HEK293 (cell line): ENCODE measurements at regions not wholly inside any gene's neighbourhood (a gene's known extent, or its start where the extent isn't known, plus 50 kb on each side); places are given as distances from the start of the nearest gene placed in this dataset.

Source experiments
- CTCF ChIA-PET: fragments of 350-600 bp; formaldehyde crosslinking; extraction: SDS; loops from one replicate; lab custom pipeline; 2021; ENCODE audit warnings: antibody characterized with exemption; lab: Yijun Ruan, JAX
- POLR2A ChIA-PET: fragments of 300-600 bp; formaldehyde crosslinking; extraction: SDS; loops from one replicate; lab custom pipeline; 2020; ENCODE audit warnings: antibody characterized with exemption, inconsistent platforms; lab: Yijun Ruan, JAX
- H3K27ac ChIP-seq: fragments of 200-500 bp; sonication (Bioruptor generic); 2 replicates; pipeline ENCODE4 v1.5.1; 2014; ENCODE audit warnings: low read depth, low read length, control low read depth, inconsistent platforms; ENCODE audit errors: extremely low read depth
- H3K36me3 ChIP-seq, 2 experiments: fragments of 200-500 bp in 1 of 2; sonication (Bioruptor generic) in 1 of 2; 1 replicate in 1 of 2; 2 replicates in 1 of 2; pipeline ENCODE4 v1.5.1; 2014 to 2017; ENCODE audit warnings: inconsistent platforms in 2 of 2, low read length in 2 of 2; ENCODE audit not compliant: control insufficient read depth in 2 of 2, insufficient read depth in 1 of 2
- H3K4me1 ChIP-seq: fragments of 200-500 bp; sonication (Bioruptor generic); 2 replicates; pipeline ENCODE4 v1.5.1; 2014; ENCODE audit warnings: mild to moderate bottlenecking, low read length, inconsistent platforms; ENCODE audit not compliant: control insufficient read depth, insufficient read depth
- H3K4me3 ChIP-seq: 2 replicates; pipeline ENCODE4 v1.5.1; 2011; ENCODE audit warnings: low read depth, mild to moderate bottlenecking, control low read depth, low read length, moderate library complexity
- H3K9me3 ChIP-seq: fragments of 200-500 bp; sonication (Bioruptor generic); 2 replicates; pipeline ENCODE4 v1.5.1; 2014; ENCODE audit warnings: low read depth, low read length, inconsistent platforms; ENCODE audit not compliant: control insufficient read depth, insufficient read depth
- HOXD13 ChIP-seq: sonication (generic); formaldehyde crosslinking; IDR thresholded peaks from 2 replicates; pipeline ENCODE4 v1.8.0; 2022; ENCODE audit warnings: missing genetic modification reagents, borderline replicate concordance
- KLF1 ChIP-seq: fragments of 450-650 bp; formaldehyde crosslinking; IDR thresholded peaks from 2 replicates; pipeline ENCODE4 v1.5.1; 2016; ENCODE audit warnings: missing biosample characterization, missing genetic modification characterization
- KLF9 ChIP-seq: fragments of 450-650 bp; formaldehyde crosslinking; IDR thresholded peaks from 2 replicates; pipeline ENCODE4 v1.5.1; 2016; ENCODE audit warnings: missing biosample characterization, missing genetic modification characterization, low read depth
- PRDM4 ChIP-seq: fragments of 450-650 bp; formaldehyde crosslinking; IDR thresholded peaks from 2 replicates; pipeline ENCODE4 v1.5.1; 2017; ENCODE audit warnings: missing biosample characterization, missing genetic modification characterization
- SETDB1 ChIP-seq: IDR thresholded peaks from one replicate; pipeline ENCODE4 v1.6.1; 2017; ENCODE audit warnings: mild to moderate bottlenecking, low read length, moderate library complexity, mixed read lengths; ENCODE audit not compliant: insufficient read length
- TCF7L2 ChIP-seq: IDR thresholded peaks from 2 replicates; pipeline ENCODE4 v1.6.1; 2011; ENCODE audit warnings: low read depth, mild to moderate bottlenecking, inconsistent platforms, low read length, moderate library complexity, borderline replicate concordance
- ZBTB1 ChIP-seq: fragments of 450-650 bp; formaldehyde crosslinking; IDR thresholded peaks from 2 replicates; pipeline ENCODE4 v1.5.1; 2016; ENCODE audit warnings: missing biosample characterization, missing genetic modification characterization
- ZBTB48 ChIP-seq: fragments of 450-650 bp; formaldehyde crosslinking; IDR thresholded peaks from 2 replicates; pipeline ENCODE4 v1.5.1; 2016; ENCODE audit warnings: missing biosample characterization, missing genetic modification characterization
- ZFP69B ChIP-seq: fragments of 450-650 bp; formaldehyde crosslinking; IDR thresholded peaks from 2 replicates; pipeline ENCODE4 v1.5.1; 2016; ENCODE audit warnings: missing biosample characterization, missing genetic modification characterization
- ZIC2 ChIP-seq: fragments of 450-650 bp; formaldehyde crosslinking; IDR thresholded peaks from 2 replicates; pipeline ENCODE4 v1.5.1; 2016; ENCODE audit warnings: missing biosample characterization, missing genetic modification characterization
- ZNF19 ChIP-seq: fragments of 450-650 bp; formaldehyde crosslinking; IDR thresholded peaks from 2 replicates; pipeline ENCODE4; 2016; ENCODE audit warnings: missing biosample characterization, missing genetic modification characterization, low read depth
- ZNF2 ChIP-seq: fragments of 450-650 bp; formaldehyde crosslinking; IDR thresholded peaks from 2 replicates; pipeline ENCODE4 v1.5.1; 2016; ENCODE audit warnings: missing biosample characterization, missing genetic modification characterization
- ZNF214 ChIP-seq: fragments of 450-650 bp; formaldehyde crosslinking; IDR thresholded peaks from 2 replicates; pipeline ENCODE4 v1.5.1; 2017; ENCODE audit warnings: missing biosample characterization, mild to moderate bottlenecking, missing genetic modification characterization, borderline replicate concordance
- ZNF280C ChIP-seq: fragments of 450-650 bp; formaldehyde crosslinking; IDR thresholded peaks from 2 replicates; pipeline ENCODE4 v1.5.1; 2016; ENCODE audit warnings: missing biosample characterization, missing genetic modification characterization
- ZNF280D ChIP-seq: fragments of 450-650 bp; formaldehyde crosslinking; IDR thresholded peaks from 2 replicates; pipeline ENCODE4 v1.5.1; 2016; ENCODE audit warnings: missing biosample characterization, missing genetic modification characterization
- ZNF350 ChIP-seq: fragments of 450-650 bp; formaldehyde crosslinking; IDR thresholded peaks from 2 replicates; pipeline ENCODE4 v1.5.0; 2017; ENCODE audit warnings: missing biosample characterization, mild to moderate bottlenecking, missing genetic modification characterization
- ZNF394 ChIP-seq: fragments of 450-650 bp; formaldehyde crosslinking; IDR thresholded peaks from 2 replicates; pipeline ENCODE4 v1.5.1; 2016; ENCODE audit warnings: missing biosample characterization, missing genetic modification characterization, mild to moderate bottlenecking, moderate library complexity, borderline replicate concordance
- ZNF473 ChIP-seq: fragments of 450-650 bp; formaldehyde crosslinking; IDR thresholded peaks from 2 replicates; pipeline ENCODE4 v1.5.1; 2017; ENCODE audit warnings: missing biosample characterization, missing genetic modification characterization
- ZNF510 ChIP-seq: fragments of 450-650 bp; formaldehyde crosslinking; IDR thresholded peaks from 2 replicates; pipeline ENCODE4 v1.5.1; 2018; ENCODE audit warnings: mild to moderate bottlenecking, missing genetic modification characterization, missing biosample characterization; ENCODE audit not compliant: insufficient replicate concordance
- ZNF521 ChIP-seq: fragments of 450-650 bp; formaldehyde crosslinking; IDR thresholded peaks from 2 replicates; pipeline ENCODE4 v1.5.1; 2017; ENCODE audit warnings: missing biosample characterization, mild to moderate bottlenecking, missing genetic modification characterization
- ZNF561 ChIP-seq: fragments of 450-650 bp; IDR thresholded peaks from 2 replicates; pipeline ENCODE4 v1.5.1; 2018; ENCODE audit warnings: missing biosample characterization, missing genetic modification characterization, borderline replicate concordance
- ZNF580 ChIP-seq: fragments of 450-650 bp; formaldehyde crosslinking; IDR thresholded peaks from 2 replicates; pipeline ENCODE4 v1.5.1; 2016; ENCODE audit warnings: missing biosample characterization, missing genetic modification characterization
- ZNF600 ChIP-seq: fragments of 450-650 bp; formaldehyde crosslinking; IDR thresholded peaks from 2 replicates; pipeline ENCODE4 v1.5.1; 2016; ENCODE audit warnings: missing biosample characterization, missing genetic modification characterization
- ZNF610 ChIP-seq: fragments of 450-650 bp; formaldehyde crosslinking; IDR thresholded peaks from 2 replicates; pipeline ENCODE4 v1.5.1; 2016; ENCODE audit warnings: missing biosample characterization, missing genetic modification characterization, borderline replicate concordance
- ZNF664 ChIP-seq: fragments of 450-650 bp; formaldehyde crosslinking; IDR thresholded peaks from 2 replicates; pipeline ENCODE4 v1.5.1; 2016; ENCODE audit warnings: missing biosample characterization, missing genetic modification characterization
- ZNF768 ChIP-seq: fragments of 450-650 bp; formaldehyde crosslinking; IDR thresholded peaks from 2 replicates; pipeline ENCODE4 v1.5.1; 2018; ENCODE audit warnings: missing biosample characterization, mild to moderate bottlenecking, missing genetic modification characterization
- ZNF792 ChIP-seq: fragments of 450-650 bp; formaldehyde crosslinking; IDR thresholded peaks from 2 replicates; pipeline ENCODE4 v1.5.1; 2016; ENCODE audit warnings: missing biosample characterization, missing genetic modification characterization
- ZNF837 ChIP-seq: fragments of 450-650 bp; formaldehyde crosslinking; IDR thresholded peaks from 2 replicates; pipeline ENCODE4 v1.5.1; 2016; ENCODE audit warnings: missing biosample characterization, missing genetic modification characterization

- TF ChIP-seq ZNF280D (no peak), KLF1 (tag by site-specific recombination) (no peak), ZBTB1 (no peak), ZNF350 (tag by site-specific recombination) (no peak)
Observed at GRCh38 chr1:177487481-177487880, 316.7 kb downstream of the BRINP2 start (continued).

- TF ChIP-seq TCF7L2 = no peak
- TF ChIP-seq KLF9 = no peak
- TF ChIP-seq ZBTB48 (tag by site-specific recombination) = no peak
- TF ChIP-seq SETDB1 = no peak
- TF ChIP-seq ZNF792 (tag by site-specific recombination) = no peak
- no peak for TF ChIP-seq ZNF473 (tag by site-specific recombination)
- TF ChIP-seq ZNF394 = no peak
- TF ChIP-seq ZNF510 = no peak
- no peak for TF ChIP-seq PRDM4 (tag by site-specific recombination)
- Histone ChIP-seq H3K27ac (no peak overlapping the region), H3K36me3 (no peaks in the 10 kb centered on the region), H3K4me1 (no peaks in the 10 kb centered on the region), H3K9me3 (no peaks in the 10 kb centered on the region), H3K4me3 (no peak overlapping the region)
- ChIA-PET POLR2A (no interaction called here), CTCF (no interaction called here)
Observed at GRCh38 chr1:177480741-177481305, 310.1 kb downstream of the BRINP2 start.

- Histone ChIP-seq H3K9me3 (no peaks in the 10 kb centered on the region), H3K27ac (no peak overlapping the region), H3K4me1 (no peaks in the 10 kb centered on the region), H3K36me3 (no peaks in the 10 kb centered on the region), H3K4me3 (no peak overlapping the region)
- POLR2A ChIA-PET = no interaction called here
- TF ChIP-seq ZNF664 (tag by site-specific recombination) = no peak
- TF ChIP-seq ZNF600 (tag by site-specific recombination) = no peak
- TF ChIP-seq ZNF19 (tag by site-specific recombination) = no peak
- TF ChIP-seq ZNF561 (tag by site-specific recombination) = no peak
- no peak for TF ChIP-seq ZIC2
- no peak for TF ChIP-seq SETDB1
- no peak for TF ChIP-seq ZNF768 (tag by site-specific recombination)
- TF ChIP-seq ZNF521 (tag by site-specific recombination) = no peak
- no peak for TF ChIP-seq ZNF837
- TF ChIP-seq ZFP69B = no peak
- no peak for TF ChIP-seq ZNF280C (tag by site-specific recombination)
- no peak for TF ChIP-seq HOXD13 (CRISPR knock-in tag)
- TF ChIP-seq ZNF214 (tag by site-specific recombination) = no peak
- no peak for TF ChIP-seq ZNF580 (tag by site-specific recombination)
- no peak for TF ChIP-seq ZNF610 (tag by site-specific recombination)
- no peak for TF ChIP-seq ZNF2 (tag by site-specific recombination)
- CTCF ChIA-PET = no interaction called here
Observed at GRCh38 chr1:177479600-177479999, 308.8 kb downstream of the BRINP2 start.
